HL-60 (cell line): ENCODE measurements at regions not wholly inside any gene's neighbourhood (a gene's known extent, or its start where the extent isn't known, plus 50 kb on each side); places are given as distances from the start of the nearest gene placed in this dataset.

Experiments used
- DNase-seq, 2 experiments: peaks; one replicate each; pipeline ENCODE4 v3.0.0-alpha.2; 2010 to 2020; ENCODE audit warnings: low read depth in 1 of 2, low spot score in 1 of 2
- H3K27ac ChIP-seq: fragments of 250-450 bp; sonication (Bioruptor Pico); replicated peaks from 2 replicates; pipeline ENCODE4 v1.5.1; 2020; ENCODE audit warnings: mild to moderate bottlenecking, moderate library complexity
- H3K27me3 ChIP-seq: fragments of 250-450 bp; sonication (Bioruptor Pico); 2 replicates; pipeline ENCODE4 v1.5.1; 2021; ENCODE audit warnings: mild to moderate bottlenecking, moderate library complexity; ENCODE audit not compliant: insufficient read depth, poor library complexity, severe bottlenecking
- H3K4me3 ChIP-seq: replicated peaks from 2 replicates; pipeline ENCODE4 v1.5.1; 2011; ENCODE audit warnings: mild to moderate bottlenecking, control low read depth, low read length; ENCODE audit not compliant: insufficient read depth
- CTCF ChIP-seq: IDR thresholded peaks from one replicate; pipeline ENCODE4 v1.5.1; 2011; ENCODE audit warnings: low read length, control low read depth, inconsistent platforms; ENCODE audit not compliant: insufficient read depth
- GABPA ChIP-seq: IDR thresholded peaks from 2 replicates; pipeline ENCODE4 v1.6.1; 2012; ENCODE audit warnings: low read depth
- POLR2AphosphoS5 ChIP-seq: IDR thresholded peaks from 2 replicates; pipeline ENCODE4 v1.6.1; 2012; ENCODE audit warnings: low read depth
- SPI1 ChIP-seq: IDR thresholded peaks from 2 replicates; pipeline ENCODE4 v1.6.1; 2012; ENCODE audit warnings: low read depth, mild to moderate bottlenecking, borderline replicate concordance
- TF ChIP-seq, protein P1 (sequence below): IDR thresholded peaks from 2 replicates; pipeline ENCODE4 v1.6.1; 2012; ENCODE audit warnings: low read depth; ENCODE audit not compliant: insufficient replicate concordance

- H3K27ac ChIP-seq, result no peak overlapping the region
- DNase-seq, result no peak
- TF ChIP-seq CTCF (no peak), GABPA (no peak), POLR2AphosphoS5 (no peak), SPI1 (no peak)
- TF ChIP-seq, protein P1, sequence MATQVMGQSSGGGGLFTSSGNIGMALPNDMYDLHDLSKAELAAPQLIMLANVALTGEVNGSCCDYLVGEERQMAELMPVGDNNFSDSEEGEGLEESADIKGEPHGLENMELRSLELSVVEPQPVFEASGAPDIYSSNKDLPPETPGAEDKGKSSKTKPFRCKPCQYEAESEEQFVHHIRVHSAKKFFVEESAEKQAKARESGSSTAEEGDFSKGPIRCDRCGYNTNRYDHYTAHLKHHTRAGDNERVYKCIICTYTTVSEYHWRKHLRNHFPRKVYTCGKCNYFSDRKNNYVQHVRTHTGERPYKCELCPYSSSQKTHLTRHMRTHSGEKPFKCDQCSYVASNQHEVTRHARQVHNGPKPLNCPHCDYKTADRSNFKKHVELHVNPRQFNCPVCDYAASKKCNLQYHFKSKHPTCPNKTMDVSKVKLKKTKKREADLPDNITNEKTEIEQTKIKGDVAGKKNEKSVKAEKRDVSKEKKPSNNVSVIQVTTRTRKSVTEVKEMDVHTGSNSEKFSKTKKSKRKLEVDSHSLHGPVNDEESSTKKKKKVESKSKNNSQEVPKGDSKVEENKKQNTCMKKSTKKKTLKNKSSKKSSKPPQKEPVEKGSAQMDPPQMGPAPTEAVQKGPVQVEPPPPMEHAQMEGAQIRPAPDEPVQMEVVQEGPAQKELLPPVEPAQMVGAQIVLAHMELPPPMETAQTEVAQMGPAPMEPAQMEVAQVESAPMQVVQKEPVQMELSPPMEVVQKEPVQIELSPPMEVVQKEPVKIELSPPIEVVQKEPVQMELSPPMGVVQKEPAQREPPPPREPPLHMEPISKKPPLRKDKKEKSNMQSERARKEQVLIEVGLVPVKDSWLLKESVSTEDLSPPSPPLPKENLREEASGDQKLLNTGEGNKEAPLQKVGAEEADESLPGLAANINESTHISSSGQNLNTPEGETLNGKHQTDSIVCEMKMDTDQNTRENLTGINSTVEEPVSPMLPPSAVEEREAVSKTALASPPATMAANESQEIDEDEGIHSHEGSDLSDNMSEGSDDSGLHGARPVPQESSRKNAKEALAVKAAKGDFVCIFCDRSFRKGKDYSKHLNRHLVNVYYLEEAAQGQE, result no peak
- no peaks in the 10 kb centered on the region for H3K27me3 ChIP-seq
- no peak overlapping the region for H3K4me3 ChIP-seq
Observed at GRCh38 chr13:63050287-63050686, 1634.6 kb upstream of the PCDH20 start.

DNA sequence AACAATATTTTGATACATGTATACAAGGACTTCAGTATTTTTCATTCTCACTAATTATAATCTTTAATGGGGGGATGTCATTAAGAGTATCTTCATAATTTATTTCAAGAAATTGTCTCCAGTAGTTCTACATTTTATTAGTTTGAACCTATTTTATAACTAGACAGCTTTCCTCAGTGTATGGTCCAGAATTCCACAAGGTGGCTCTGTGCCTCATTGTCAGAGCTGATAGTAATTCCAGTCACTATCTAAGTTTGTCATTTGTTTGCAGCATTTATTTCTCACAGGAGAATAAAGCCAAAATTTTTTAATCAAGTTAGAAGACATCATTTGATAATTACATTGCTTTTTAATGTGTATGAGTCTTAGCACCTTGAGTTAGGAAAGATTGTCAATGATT lies 1633.0 kb upstream of the PCDH20 start:
- H3K4me3 ChIP-seq, result no peak overlapping the region
- no peaks in the 10 kb centered on the region for H3K27me3 ChIP-seq
- TF ChIP-seq SPI1 (no peak), POLR2AphosphoS5 (no peak), CTCF (no peak), GABPA (no peak)
- TF ChIP-seq, protein P1, result no peak
- no peak overlapping the region for H3K27ac ChIP-seq
- no peak for DNase-seq

DNA sequence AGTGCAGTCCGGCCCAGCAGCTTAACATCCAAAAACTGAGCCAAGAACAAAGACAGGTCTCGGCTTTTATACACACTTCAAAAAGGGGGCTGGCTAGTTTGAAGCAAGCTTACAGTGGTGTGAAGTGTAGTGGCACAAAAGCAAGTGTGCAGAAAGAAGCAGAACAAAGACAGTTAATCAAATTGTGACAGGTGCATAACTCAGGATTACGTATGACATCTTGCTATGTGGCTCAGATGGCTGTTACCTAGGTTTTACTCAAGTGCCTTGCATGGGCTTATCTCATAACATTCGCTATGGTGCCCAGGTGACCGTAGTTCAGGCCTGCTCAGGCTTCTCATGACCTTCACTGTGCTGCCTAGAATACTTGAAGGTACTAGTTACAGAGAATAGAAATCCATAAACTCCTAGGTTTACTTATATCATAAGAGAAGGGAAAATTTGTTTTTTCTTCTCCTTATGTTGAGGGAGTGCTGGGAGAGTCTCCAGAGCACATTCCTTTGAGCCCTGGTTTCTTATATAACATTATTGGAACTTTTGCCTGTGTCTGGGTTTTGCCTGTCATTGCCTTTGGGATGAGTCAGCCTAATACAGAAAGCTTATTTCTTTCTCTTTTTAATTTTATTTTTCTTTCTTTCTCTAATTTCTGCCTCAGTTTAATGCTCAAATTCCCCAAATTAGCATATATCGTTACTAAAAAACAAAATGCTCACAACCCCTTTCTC lies 1629.1 kb upstream of the PCDH20 start:
- no peak for TF ChIP-seq POLR2AphosphoS5
- no peak for TF ChIP-seq GABPA
- no peak for TF ChIP-seq SPI1
- TF ChIP-seq CTCF, result no peak
- TF ChIP-seq, protein P1, result no peak
- H3K4me3 ChIP-seq, result no peak overlapping the region
- no peak overlapping the region for H3K27ac ChIP-seq

More for the DNA sequence above, 1629.1 kb upstream of the PCDH20 start:
- no peak for DNase-seq
- no peaks in the 10 kb centered on the region for H3K27me3 ChIP-seq
